GM13976 (cell line): ENCODE measurements at regions not wholly inside any gene's neighbourhood (a gene's known extent, or its start where the extent isn't known, plus 50 kb on each side); places are given as distances from the start of the nearest gene placed in this dataset.

Source experiments
- DNase-seq: peaks from one replicate; pipeline ENCODE4 v3.0.0; 2012; ENCODE audit warnings: low spot score
- in situ Hi-C: fragments of 300-500 bp; cut with MboI; formaldehyde crosslinking; loops from one replicate; pipeline ENCODE4 v1.12.0; 2022; ENCODE audit warnings: low sequenced_read_pairs, mixed read lengths, inconsistent platforms; ENCODE audit not compliant: unreplicated experiment
- TF ChIP-seq, protein P1 (sequence below): IDR thresholded peaks from 2 replicates; pipeline ENCODE4 v1.5.1; 2012; ENCODE audit warnings: borderline replicate concordance, mild to moderate bottlenecking; ENCODE audit not compliant: insufficient read depth; ENCODE audit errors: extremely low read depth, missing control alignments, control extremely low read depth

DNA sequence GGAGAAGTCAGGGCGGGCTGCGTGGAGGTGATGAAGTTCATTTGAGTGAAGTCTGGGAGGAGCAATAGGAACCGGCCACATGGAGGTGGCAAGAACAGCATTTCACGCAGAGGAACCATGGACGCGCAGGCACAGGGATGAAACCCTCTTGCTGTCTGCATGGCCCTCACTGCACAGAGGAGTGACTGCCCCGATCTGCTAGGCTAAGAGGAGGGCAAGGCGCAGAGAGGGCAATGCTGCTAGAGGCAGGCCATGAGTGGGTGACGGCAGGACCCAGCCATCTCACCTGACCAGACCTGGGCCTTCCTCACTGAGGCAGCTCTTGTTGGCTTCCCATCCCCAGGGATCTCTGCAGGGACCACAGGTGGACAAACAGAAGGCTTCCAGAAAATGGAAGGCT, 90.3 kb downstream of the BARX1 start:
- in situ Hi-C loops, result no loop called here
- TF ChIP-seq, protein P1, sequence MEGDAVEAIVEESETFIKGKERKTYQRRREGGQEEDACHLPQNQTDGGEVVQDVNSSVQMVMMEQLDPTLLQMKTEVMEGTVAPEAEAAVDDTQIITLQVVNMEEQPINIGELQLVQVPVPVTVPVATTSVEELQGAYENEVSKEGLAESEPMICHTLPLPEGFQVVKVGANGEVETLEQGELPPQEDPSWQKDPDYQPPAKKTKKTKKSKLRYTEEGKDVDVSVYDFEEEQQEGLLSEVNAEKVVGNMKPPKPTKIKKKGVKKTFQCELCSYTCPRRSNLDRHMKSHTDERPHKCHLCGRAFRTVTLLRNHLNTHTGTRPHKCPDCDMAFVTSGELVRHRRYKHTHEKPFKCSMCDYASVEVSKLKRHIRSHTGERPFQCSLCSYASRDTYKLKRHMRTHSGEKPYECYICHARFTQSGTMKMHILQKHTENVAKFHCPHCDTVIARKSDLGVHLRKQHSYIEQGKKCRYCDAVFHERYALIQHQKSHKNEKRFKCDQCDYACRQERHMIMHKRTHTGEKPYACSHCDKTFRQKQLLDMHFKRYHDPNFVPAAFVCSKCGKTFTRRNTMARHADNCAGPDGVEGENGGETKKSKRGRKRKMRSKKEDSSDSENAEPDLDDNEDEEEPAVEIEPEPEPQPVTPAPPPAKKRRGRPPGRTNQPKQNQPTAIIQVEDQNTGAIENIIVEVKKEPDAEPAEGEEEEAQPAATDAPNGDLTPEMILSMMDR, result no peak
- DNase-seq, result peak; percentile 17

DNA sequence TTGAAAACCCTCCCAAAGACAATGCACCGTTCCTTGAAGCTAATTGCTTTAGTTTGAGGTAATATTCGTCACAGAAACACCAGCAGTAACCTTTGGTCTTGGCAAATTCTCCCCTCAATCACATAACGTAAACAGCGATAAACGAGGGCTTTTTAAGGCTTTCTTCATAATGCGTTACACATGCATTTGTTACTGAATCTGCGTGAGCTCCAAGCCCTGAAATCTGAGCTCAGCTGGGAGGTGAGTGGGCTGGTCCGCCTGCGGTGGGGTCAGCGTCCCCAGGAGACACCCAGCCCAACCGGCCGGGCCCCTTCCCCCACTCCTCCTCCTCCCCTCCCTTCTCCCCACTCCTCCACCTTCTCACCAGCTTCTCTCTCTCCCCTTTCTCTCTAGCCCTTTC, 91.1 kb downstream of the BARX1 start:
- TF ChIP-seq, protein P1, result no peak
- DNase-seq, result no peak

DNA sequence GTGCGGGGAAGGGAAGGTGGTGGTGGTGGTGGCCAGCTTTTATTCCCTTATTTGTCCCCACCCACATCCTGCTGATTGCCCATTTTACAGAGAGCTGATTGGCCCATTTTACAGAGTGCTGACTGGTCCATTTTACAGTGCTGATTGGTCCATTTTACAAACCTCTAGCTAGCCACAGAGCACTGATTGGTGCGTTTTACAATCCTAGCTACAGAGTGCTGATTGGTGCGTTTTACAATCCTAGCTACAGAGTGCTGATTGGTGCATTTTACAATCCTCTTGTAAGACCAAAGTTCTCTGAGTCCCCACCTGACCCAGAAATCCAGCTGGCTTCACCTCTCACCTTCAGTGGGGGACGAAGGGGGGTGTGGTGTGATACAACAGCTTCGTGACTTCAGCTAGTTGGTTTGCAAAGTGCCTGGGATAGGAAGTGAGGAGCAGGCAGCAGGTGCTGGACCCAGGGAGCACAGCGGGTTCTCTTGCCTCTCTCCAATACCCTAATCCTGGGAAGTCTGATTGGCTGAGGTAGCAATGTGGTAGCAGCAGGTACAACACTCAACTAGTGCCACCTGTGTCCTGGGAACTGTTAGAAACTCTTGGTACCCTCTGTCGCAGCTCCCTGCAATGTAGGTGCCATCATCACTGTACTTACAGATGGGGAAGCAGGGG, 92.1 kb downstream of the BARX1 start:
- TF ChIP-seq, protein P1, result no peak
- in situ Hi-C loops, result no loop called here
- no peak for DNase-seq

More for the DNA sequence above, 91.1 kb downstream of the BARX1 start:
- in situ Hi-C loops, result no loop called here

DNA sequence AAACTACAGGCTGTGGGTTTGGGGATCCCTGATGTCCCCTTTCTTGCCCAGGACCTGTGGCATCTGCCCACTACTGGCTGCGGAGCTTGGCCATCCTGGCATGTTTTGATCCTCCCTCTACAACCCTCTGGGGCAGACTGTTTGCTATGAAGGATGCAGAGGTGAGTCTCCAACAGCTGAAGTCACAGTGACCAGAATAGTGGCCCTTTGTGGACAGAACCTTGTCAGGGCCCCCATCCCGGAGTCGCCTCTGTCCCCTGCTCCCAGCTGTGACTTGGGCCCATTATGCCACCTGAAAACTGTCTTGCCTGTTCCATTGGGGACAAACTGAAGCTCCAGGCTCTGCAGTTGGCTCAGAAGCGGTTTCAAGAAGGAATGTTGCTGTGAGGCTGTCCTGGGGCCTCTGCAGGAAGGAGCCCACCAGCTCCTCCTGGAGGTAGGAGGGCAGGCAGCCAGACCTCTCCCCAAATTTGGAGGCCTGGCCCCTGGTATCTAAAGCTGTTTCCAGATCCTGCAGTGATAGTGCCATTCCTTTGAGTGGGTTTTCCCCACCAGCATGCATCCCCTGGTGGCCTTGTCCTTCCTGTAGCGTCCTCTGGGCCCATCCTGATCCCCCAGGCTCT, 93.3 kb downstream of the BARX1 start:
- no peak for DNase-seq
- in situ Hi-C loops, result no loop called here
- TF ChIP-seq, protein P1, result no peak

DNA sequence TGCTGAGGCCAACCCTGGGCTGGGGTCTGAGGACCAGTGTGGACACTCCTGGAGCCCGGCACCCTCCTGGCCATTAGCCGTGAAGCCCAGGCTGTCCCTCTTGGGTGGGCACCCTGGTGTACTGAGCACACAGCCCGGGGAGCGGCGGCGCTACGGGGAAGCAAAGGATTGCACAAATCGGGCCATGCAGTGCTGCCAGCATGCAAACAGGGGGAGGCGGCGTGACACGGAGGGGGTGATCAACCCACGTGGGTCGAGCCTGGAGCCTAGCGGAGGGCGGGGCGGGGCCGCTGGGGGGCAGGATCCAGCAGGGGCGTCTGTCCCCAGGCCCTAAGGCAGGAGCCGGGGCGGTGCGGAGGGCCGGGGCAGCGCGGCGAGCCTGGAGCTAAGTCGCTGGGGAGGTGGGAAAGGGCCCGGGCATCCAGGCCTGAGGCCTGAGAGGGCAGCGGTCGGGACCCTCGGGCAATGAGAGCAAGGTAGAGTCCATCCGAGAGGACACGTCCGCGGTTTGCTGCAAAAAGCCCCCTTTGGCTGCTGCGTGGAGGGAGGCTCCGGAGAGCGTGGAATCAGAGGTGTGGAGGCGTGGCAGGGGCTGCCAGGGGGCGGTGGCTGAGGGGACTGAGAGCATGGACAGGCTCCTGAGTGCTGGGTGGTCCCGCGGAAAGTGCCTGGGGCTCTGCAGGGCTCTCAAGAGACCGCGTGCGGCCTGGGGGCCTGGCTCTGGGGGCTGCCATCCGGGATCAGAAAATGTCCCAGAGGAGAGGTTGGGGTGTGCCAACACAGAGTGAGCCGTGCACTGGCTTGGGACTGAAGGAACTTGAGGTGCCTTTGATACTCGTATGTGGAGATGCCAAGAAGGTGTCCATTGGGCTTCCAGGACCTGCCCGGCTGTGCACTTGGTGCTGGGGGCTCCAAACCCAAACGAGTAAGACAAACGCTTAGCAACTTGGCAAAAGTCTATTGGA, 94.2 kb downstream of the BARX1 start:
- in situ Hi-C loops, result no loop called here
- DNase-seq, result peak; percentile 24
- TF ChIP-seq, protein P1, result no peak

DNA sequence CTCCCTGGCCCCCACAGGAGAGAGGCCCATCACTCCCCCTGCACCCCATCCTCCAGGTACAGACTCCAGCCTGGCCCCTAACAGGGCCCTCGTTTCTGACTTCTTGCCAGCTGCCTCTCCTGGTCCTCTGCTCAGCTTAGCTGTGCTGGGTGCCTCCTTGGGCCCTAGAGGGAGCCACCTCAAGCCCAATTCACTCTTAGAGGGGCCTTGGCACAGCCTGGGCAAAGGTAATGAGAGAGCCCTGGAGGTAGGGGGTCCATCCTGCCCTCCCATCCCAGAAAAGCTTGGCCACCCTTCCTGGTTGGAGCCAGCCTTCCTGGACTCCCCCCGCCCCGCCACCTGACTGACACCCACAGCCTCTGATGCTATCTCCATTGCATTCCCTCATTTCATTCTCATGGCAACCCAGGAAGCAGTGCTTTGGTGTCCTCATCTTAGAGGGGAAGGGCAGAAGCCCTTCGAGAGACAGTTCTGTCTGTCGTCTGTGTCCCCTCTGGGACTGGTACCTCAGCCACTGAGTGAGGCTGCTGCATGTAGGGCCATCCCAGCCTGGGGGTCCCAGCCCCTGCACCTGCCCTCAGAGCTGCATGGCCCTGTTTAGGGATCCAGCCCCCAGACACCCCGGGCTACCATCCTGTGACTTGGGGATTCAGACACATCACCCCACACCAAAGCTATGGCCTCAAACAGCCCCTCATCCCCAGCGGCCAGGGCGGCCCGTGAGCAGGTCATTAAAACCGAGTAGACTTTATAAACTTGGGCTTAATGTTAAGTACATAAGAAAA, 95.5 kb downstream of the BARX1 start:
- TF ChIP-seq, protein P1, result no peak
- in situ Hi-C loops, result no loop called here
- no peak for DNase-seq
